ENCODE measurements at regions not wholly inside any gene's neighbourhood (a gene's known extent, or its start where the extent isn't known, plus 50 kb on each side); places are given as distances from the start of the nearest gene placed in this dataset.
"Not testable (repeated sequence)": the region's sequence is repeated elsewhere in the genome, so short reads cannot be mapped to it uniquely, and the experiment has no call there.

DNA sequence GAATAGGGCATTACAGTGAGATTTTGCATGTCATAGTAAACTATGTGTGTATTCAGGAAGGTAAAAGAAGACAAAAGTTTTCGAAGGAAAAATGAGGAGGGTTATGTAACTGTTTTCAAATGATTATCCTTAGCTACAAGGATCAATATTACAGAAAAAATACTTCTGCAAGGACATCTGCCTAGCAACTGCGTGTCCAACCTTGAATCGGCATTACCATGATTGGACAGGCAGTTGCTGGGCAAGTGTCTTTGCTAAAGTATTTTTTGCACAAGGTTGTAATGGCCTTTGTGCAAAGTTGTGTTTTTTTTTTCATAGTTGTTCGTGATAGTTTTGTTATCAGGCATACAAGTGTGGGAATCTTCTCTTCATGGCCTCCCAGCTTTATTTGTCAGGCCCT, 136.8 kb downstream of the FASLG start:
- Histone ChIP-seq H3K27ac (ENCODE audit: low read depth) (no peak overlapping the region), H3K4me3 (ENCODE audit: low read depth, low read length) (no peak overlapping the region), H3K36me3 (ENCODE audit: insufficient read depth) (no peaks in the 10 kb centered on the region), H3K4me1 (ENCODE audit: insufficient read depth) (no peaks in the 10 kb centered on the region)
- no peak for DNase-seq (ENCODE audit: extremely low spot score)
- WGBS: 90% methylated on average over 4 of the region's 4 CpGs

DNA sequence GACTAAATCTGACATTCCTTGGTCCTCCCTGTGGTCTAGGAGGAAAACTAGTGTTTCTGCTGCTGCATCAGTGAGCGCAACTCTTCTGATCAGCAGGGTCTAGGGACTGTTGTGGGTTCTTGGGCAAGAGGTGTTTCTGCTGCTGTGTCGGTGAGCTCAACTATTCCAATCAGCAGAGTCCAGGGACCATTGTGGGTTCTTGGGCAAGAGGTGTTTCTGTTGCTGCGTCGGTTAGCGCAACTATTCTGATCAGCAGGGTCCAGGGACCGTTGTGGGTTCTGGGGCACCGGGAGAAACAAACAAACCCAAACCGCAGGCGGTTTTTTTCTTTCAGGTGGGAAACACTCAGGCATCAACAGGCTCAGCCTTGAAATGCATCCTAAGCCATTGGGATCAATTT, 140.9 kb downstream of the FASLG start:
- 96% methylated on average over 9 of the region's 9 CpGs for WGBS
- H3K4me1 ChIP-seq (ENCODE audit: insufficient read depth); H3K4me3 ChIP-seq (ENCODE audit: low read depth, low read length); DNase-seq (ENCODE audit: extremely low spot score); H3K27ac ChIP-seq (ENCODE audit: low read depth); H3K36me3 ChIP-seq (ENCODE audit: insufficient read depth): not testable (repeated sequence)

DNA sequence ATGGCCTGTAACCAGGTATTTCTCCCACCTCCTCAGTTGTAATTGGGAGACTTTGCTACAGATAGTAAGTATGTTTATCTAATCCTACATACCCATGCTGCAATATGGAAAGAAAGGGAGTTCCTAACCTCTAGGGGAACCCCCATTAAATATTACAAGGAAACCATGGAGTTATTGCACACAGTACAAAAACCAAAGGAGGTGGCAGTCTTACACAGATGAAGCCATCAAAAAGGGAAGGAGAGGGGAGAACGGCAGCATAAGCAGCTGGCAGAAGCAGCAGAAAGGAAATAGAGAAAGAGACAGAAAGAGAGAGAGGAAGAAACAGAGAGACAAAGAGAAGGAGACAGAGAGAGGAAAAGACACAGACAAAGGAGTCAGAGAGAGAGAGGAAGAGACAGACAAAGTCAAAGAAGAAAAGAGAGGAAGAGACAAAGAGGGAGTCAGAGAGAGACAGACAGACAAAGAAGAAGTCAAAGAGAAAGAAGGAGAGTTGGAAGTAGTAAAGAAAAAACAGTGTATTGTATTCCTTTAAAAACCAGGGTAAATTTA, 142.9 kb downstream of the FASLG start:
- DNase-seq (ENCODE audit: extremely low spot score): no peak
- Histone ChIP-seq H3K4me3 (ENCODE audit: low read depth, low read length) (no peak overlapping the region), H3K27ac (ENCODE audit: low read depth) (no peak overlapping the region), H3K4me1 (ENCODE audit: insufficient read depth) (no peaks in the 10 kb centered on the region), H3K36me3 (ENCODE audit: insufficient read depth) (no peaks in the 10 kb centered on the region)
- WGBS: 70% methylated on average over 1 of the region's 1 CpG

DNA sequence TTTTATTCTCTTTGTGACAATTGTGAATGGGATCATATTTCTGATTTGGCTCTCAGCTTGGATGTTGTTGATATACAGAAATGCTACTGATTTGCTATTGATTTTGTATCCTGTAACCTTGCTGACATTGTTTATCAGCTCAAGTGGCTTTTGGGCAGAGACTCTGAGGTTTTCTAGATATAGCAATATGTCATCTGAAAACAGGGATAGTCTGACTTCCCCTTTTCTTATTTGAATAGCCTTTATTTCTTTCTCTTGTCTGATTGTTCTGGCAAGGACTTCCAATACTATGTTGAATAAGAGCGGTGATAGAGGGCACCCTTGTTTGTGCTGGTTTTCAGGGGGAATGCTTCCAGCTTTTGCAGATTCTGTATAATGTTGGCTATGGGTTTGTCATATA, 150.8 kb downstream of the FASLG start:
- Histone ChIP-seq H3K4me3 (ENCODE audit: low read depth, low read length) (no peak overlapping the region), H3K4me1 (ENCODE audit: insufficient read depth) (no peaks in the 10 kb centered on the region), H3K27ac (ENCODE audit: low read depth) (no peak overlapping the region), H3K36me3 (ENCODE audit: insufficient read depth) (no peaks in the 10 kb centered on the region)
- DNase-seq (ENCODE audit: extremely low spot score): no peak
- 95% methylated on average over 1 of the region's 1 CpG for WGBS

DNA sequence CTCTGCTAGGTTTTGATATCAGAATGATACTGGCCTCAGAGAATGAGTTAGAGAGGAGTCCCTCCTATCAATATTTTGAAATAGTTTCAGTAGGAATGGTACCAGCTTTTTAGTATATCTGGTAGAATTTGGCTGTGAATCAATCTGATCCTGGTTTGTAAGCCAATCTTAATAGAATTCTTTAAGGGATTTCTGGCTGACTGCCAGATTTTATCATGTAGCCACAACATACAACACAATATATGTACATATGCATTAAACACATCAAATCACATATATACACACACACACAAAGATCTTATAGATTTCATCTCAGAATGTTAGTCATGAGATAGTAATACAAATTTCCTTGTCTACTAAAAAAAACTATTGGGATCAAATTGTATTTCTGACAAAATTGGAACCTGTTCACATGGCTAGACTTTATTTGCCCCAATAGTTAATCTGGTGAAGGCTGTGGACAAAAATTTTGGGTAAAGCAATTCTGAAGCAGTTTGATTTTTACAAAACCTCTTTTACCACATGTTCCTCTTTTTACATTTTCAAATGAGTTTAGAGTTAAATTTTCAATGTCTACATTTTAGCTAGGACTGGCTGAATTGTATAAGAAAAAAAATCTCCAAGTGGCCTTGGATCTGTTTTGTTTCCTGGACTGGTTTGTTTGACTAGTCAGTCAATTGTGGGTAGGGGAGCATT, 151.7 kb downstream of the FASLG start:
- no peak overlapping the region for H3K4me3 ChIP-seq (ENCODE audit: low read depth, low read length)
- no peaks in the 10 kb centered on the region for H3K4me1 ChIP-seq (ENCODE audit: insufficient read depth)
- DNase-seq (ENCODE audit: extremely low spot score): no peak
- no peaks in the 10 kb centered on the region for H3K36me3 ChIP-seq (ENCODE audit: insufficient read depth)
- H3K27ac ChIP-seq (ENCODE audit: low read depth): no peak overlapping the region

DNA sequence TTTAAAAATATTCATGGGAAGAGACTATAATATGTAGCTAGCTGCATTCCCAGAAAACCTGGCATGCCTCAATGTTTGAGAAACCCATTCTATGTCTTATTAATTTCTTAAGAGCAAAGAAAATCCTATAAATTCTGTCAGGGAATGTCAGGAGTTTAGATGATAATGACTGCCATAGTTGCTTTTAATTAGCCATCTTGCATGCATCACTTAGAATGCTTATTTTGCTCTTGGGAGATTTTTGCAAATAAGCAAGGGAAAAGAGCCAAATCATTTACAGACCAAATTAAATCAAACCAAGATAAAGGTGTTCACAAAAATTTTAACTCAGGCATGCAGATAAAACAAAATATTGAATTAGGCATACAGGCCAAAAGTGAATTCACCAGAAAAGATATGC, 152.8 kb downstream of the FASLG start:
- H3K4me1 ChIP-seq (ENCODE audit: insufficient read depth): no peaks in the 10 kb centered on the region
- H3K36me3 ChIP-seq (ENCODE audit: insufficient read depth): no peaks in the 10 kb centered on the region
- no peak overlapping the region for H3K27ac ChIP-seq (ENCODE audit: low read depth)
- no peak overlapping the region for H3K4me3 ChIP-seq (ENCODE audit: low read depth, low read length)
- DNase-seq (ENCODE audit: extremely low spot score): no peak

DNA sequence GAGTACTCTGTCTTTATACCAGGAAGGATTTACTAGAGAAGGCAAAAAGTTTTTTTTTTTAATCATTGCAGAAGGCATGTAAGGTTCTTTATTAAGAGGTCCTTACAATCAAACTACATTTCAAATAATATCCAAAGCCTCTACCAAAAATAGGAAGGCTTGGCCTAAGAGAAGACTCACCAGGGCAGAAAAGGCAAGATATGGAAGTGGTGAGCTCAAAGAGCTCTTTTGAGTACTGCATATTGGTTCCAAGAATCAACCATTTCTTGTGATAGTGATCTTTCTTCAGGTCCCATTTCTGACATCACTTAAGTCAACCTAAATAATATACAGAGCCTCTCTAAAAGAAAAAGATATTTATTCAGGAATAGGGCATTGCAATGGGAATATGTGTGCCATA, 153.2 kb downstream of the FASLG start:
- H3K4me3 ChIP-seq (ENCODE audit: low read depth, low read length): no peak overlapping the region
- H3K36me3 ChIP-seq (ENCODE audit: insufficient read depth): no peaks in the 10 kb centered on the region
- DNase-seq (ENCODE audit: extremely low spot score): no peak
- no peaks in the 10 kb centered on the region for H3K4me1 ChIP-seq (ENCODE audit: insufficient read depth)
- H3K27ac ChIP-seq (ENCODE audit: low read depth): no peak overlapping the region

DNA sequence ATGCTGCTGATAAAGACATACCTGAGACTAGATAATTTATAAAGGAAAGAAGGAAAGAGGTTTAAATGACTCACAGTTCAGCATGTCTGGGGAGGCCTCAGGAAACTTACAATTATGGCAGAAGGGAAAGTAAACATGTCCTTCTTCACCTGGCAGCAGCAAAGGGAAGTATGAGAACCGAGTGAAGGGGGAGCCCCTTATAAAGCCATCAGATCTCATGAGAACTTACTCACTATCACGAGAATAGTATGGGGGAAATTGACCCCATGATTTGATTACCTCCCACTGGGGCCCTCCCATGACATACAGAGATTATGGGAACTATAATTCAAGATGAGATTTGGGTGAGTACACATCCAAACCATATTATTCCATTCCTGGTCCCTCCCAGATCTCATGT, 154.4 kb downstream of the FASLG start:
- H3K36me3 ChIP-seq (ENCODE audit: insufficient read depth): no peaks in the 10 kb centered on the region
- WGBS: 47% methylated on average over 2 of the region's 2 CpGs

DNA sequence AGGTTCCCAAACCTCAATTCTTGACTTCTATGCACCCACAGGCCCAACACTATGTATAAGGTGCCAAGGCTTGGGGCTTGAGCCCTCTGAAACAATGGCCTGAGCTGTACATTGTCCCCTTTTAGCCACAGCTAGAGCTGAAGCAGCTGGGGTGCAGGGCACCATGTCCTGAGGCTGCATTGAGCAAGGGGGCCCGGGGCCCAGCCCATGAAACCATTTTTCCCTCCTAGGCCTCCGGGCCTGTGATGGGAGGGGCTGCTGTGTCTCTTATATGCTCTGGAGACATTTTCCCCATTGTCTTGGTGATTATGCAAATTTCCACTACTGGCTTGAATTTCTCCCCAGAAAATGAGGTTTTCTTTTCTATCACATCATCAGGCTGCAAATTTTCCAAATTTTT, 155.5 kb downstream of the FASLG start:
- WGBS: 86% methylated on average over 2 of the region's 2 CpGs
- DNase-seq (ENCODE audit: extremely low spot score): no peak
- Histone ChIP-seq H3K4me1 (ENCODE audit: insufficient read depth) (no peaks in the 10 kb centered on the region), H3K36me3 (ENCODE audit: insufficient read depth) (no peaks in the 10 kb centered on the region), H3K4me3 (ENCODE audit: low read depth, low read length) (no peak overlapping the region), H3K27ac (ENCODE audit: low read depth) (no peak overlapping the region)

More for the DNA sequence above, 154.4 kb downstream of the FASLG start:
- no peak overlapping the region for H3K27ac ChIP-seq (ENCODE audit: low read depth)
- H3K4me1 ChIP-seq (ENCODE audit: insufficient read depth): no peaks in the 10 kb centered on the region
- H3K4me3 ChIP-seq (ENCODE audit: low read depth, low read length): no peak overlapping the region
- no peak for DNase-seq (ENCODE audit: extremely low spot score)

DNA sequence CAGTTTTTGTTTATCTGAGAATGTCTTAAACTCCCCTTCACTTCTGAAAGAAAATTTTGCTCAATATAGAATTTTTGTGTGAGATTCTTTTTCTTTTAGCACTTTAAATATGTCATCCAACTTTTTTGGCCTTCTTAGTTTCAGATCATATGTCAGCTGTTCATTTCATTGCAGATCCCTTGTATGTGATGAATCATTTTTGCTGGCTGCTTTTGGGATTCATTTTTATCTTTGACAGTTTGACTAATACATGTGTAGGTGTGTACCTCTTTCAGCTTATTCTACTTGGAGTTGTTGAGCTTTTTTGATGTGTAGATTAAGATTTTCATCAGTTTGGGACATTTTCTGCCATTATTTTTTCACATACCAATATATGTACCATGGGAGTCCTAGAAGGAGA, 156.8 kb downstream of the FASLG start:
- Histone ChIP-seq H3K4me3 (ENCODE audit: low read depth, low read length) (no peak overlapping the region), H3K27ac (ENCODE audit: low read depth) (no peak overlapping the region), H3K4me1 (ENCODE audit: insufficient read depth) (no peaks in the 10 kb centered on the region), H3K36me3 (ENCODE audit: insufficient read depth) (no peaks in the 10 kb centered on the region)
- DNase-seq (ENCODE audit: extremely low spot score): no peak

DNA sequence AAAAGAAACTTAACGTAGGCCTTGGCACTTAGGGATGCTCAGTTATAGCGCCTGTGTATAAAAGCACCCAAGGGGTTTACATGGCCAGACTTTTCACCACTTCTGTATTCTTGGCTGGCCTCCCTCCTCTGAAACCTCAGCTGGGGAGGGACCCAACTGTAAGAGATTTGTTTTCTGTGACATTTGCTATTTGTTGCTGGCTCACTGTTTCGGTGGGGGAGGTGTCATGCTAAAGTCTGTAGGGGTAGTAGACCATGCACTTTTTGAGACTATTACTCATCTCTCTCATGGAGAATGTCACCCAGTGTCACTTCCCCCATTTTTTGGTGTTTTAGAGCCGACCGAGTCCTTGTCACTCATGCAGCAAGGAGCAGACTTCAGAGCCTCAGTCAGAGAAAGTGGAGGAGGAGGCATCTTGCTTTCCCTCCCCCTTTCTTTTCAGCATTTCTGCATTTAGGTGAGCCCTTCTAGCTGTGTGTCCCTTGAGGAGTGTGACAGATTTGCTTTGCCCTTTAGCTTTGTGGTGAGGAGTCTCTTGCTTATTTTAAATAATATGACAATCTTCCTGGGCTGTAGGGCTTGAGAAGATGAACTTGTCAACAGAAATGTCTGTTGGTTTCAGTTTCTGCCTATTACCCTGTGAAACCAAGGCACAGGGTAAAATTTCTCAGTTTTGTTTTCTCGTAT, 160.1 kb downstream of the FASLG start:
- Histone ChIP-seq H3K4me3 (ENCODE audit: low read depth, low read length) (no peak overlapping the region), H3K36me3 (ENCODE audit: insufficient read depth) (no peaks in the 10 kb centered on the region), H3K4me1 (ENCODE audit: insufficient read depth) (no peaks in the 10 kb centered on the region), H3K27ac (ENCODE audit: low read depth) (no peak overlapping the region)
- DNase-seq (ENCODE audit: extremely low spot score): no peak
- 74% methylated on average over 6 of the region's 6 CpGs for WGBS

DNA sequence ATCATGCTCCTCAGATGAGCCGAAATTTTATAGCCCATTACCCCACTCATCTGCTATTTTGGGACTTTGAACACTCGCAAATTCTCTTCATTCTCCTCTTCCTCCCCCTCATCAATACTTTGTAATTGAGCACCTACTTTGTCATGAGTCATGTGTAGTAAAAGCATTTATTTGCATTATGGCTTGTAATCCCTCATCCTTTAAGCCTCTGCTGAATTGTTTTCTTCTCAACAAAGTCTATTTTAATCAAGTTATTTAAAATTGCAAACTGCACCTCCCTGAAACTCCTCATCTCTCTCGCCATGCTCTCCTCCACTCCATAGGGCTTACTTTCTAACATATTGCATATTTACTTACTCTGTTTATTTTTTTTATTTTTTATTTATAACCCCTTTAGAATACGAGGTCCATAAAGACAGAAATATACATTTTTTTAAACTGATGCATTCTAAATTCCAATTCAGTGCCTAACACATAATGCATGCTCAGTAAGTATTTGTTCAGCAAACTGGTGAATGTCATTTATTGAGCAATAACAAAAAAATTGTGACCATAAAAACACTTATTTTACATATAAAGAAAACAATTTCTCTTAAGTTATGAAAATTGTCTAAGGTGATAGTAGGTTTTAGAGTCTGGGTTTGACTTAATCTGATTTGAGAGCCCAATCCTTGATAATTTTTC, 161.7 kb downstream of the FASLG start:
- DNase-seq (ENCODE audit: extremely low spot score): no peak
- WGBS: 83% methylated on average over 4 of the region's 4 CpGs
- Histone ChIP-seq H3K36me3 (ENCODE audit: insufficient read depth) (no peaks in the 10 kb centered on the region), H3K4me1 (ENCODE audit: insufficient read depth) (no peaks in the 10 kb centered on the region), H3K4me3 (ENCODE audit: low read depth, low read length) (no peak overlapping the region), H3K27ac (ENCODE audit: low read depth) (no peak overlapping the region)

DNA sequence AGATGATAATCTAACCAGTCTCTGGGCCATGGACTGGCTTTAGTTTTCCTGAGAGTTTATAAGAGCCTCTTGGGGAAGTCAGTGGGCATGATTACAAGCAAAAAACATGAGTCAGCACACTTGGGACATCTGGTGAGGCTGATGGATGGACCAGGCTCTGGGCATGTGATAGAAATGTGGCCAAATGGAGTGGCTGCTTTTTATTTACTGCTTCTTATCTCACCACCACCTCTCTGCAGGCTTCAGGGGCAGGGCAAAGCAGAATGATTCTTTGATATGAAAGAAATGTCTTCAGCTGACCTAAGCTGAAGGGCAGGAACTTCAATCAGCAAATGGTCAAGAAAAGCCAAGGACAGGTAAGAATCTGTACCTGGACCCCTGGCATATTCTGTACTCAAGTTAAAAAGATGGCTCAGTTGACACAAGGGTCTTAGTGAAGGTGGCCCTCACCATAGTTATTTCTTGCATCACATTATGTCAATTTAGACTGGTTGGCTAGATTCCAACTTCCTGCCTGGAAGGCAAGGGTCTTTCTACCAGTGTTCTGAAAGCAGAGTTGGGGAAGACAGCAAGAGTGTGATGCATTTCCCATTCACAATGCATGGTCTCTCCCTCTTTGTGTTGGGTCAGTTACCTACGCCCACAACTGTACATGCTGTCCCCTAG, 162.8 kb downstream of the FASLG start:
- no peak overlapping the region for H3K4me3 ChIP-seq (ENCODE audit: low read depth, low read length)
- no peak overlapping the region for H3K27ac ChIP-seq (ENCODE audit: low read depth)
- no peak for DNase-seq (ENCODE audit: extremely low spot score)
- H3K36me3 ChIP-seq (ENCODE audit: insufficient read depth): no peaks in the 10 kb centered on the region
- H3K4me1 ChIP-seq (ENCODE audit: insufficient read depth): no peaks in the 10 kb centered on the region
- 95% methylated on average over 1 of the region's 1 CpG for WGBS

DNA sequence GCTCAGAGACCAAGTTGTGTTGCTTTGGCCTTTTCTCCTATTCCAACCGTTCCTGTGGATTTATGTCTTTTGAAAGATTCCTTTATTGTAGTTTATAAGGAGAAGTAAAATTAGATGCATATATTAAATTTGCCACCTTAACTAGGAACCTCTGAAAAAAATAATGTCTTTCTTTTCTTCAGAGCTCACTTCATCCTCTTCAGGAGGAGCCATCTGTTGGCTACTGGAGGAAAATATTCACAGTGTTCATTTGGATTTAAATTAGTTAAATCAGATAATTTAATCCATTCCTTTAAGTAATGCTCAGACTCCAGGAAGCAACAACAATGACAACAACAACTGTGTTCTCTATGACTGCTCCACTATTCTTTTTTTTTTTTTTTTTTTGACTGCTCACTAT, 164.0 kb downstream of the FASLG start:
- Histone ChIP-seq H3K36me3 (ENCODE audit: insufficient read depth) (no peaks in the 10 kb centered on the region), H3K27ac (ENCODE audit: low read depth) (no peak overlapping the region), H3K4me3 (ENCODE audit: low read depth, low read length) (no peak overlapping the region), H3K4me1 (ENCODE audit: insufficient read depth) (no peaks in the 10 kb centered on the region)
- DNase-seq (ENCODE audit: extremely low spot score): no peak
- 88% methylated on average over 1 of the region's 1 CpG for WGBS

All from urinary bladder (tissue), 3 donors.